Putamen (tissue), 1 donor: ENCODE measurements at regions not wholly inside any gene's neighbourhood (a gene's known extent, or its start where the extent isn't known, plus 50 kb on each side); places are given as distances from the start of the nearest gene placed in this dataset.
"Not testable (repeated sequence)": the region's sequence is repeated elsewhere in the genome, so short reads cannot be mapped to it uniquely, and the experiment has no call there.

Source experiments
- DNase-seq: peaks from one replicate; pipeline ENCODE4 v3.0.0-alpha.2; 2016; ENCODE audit warnings: low spot score

- no peak for DNase-seq
Observed at GRCh38 chr1:115452600-115453329, 114.7 kb upstream of the NGF start.

- no peak for DNase-seq
Observed at GRCh38 chr1:115450501-115451040, 112.5 kb upstream of the NGF start.

GRCh38 chr1:115448282-115449044 lies 110.4 kb upstream of the NGF start:
- DNase-seq, result no peak

- DNase-seq, result no peak
Observed at GRCh38 chr1:115447672-115448071, 109.6 kb upstream of the NGF start.

- DNase-seq, result no peak
Observed at GRCh38 chr1:115445090-115445489, 107.0 kb upstream of the NGF start.

GRCh38 chr1:115440733-115441132 lies 102.7 kb upstream of the NGF start:
- no peak for DNase-seq

GRCh38 chr1:115439520-115439919 lies 101.5 kb upstream of the NGF start:
- not testable (repeated sequence) for DNase-seq

GRCh38 chr1:115437196-115437595 lies 99.1 kb upstream of the NGF start:
- DNase-seq, result no peak

- no peak for DNase-seq
Observed at GRCh38 chr1:115436596-115436995, 98.5 kb upstream of the NGF start.

GRCh38 chr1:115433483-115433882 lies 95.4 kb upstream of the NGF start:
- DNase-seq, result no peak

- no peak for DNase-seq
Observed at GRCh38 chr1:115432061-115432460, 94.0 kb upstream of the NGF start.

- no peak for DNase-seq
Observed at GRCh38 chr1:115430441-115431158, 92.6 kb upstream of the NGF start.

GRCh38 chr1:115429884-115430283 lies 91.8 kb upstream of the NGF start:
- no peak for DNase-seq

- no peak for DNase-seq
Observed at GRCh38 chr1:115429241-115429640, 91.2 kb upstream of the NGF start.

GRCh38 chr1:115428676-115429075 lies 90.6 kb upstream of the NGF start:
- no peak for DNase-seq

GRCh38 chr1:115428256-115428655 lies 90.2 kb upstream of the NGF start:
- DNase-seq, result no peak

GRCh38 chr1:115426956-115427355 lies 88.9 kb upstream of the NGF start:
- no peak for DNase-seq

GRCh38 chr1:115426231-115426771 lies 88.3 kb upstream of the NGF start:
- no peak for DNase-seq

GRCh38 chr1:115425442-115425841 lies 87.4 kb upstream of the NGF start:
- DNase-seq, result no peak

- DNase-seq, result no peak
Observed at GRCh38 chr1:115423776-115424175, 85.7 kb upstream of the NGF start.

- no peak for DNase-seq
Observed at GRCh38 chr1:115419571-115419970, 81.5 kb upstream of the NGF start.

GRCh38 chr1:115413621-115414020 lies 75.6 kb upstream of the NGF start:
- DNase-seq, result no peak
